HFFc6 (cell line): ENCODE measurements at regions not wholly inside any gene's neighbourhood (a gene's known extent, or its start where the extent isn't known, plus 50 kb on each side); places are given as distances from the start of the nearest gene placed in this dataset.

ENCODE experiments used
- DNase-seq: peaks from one replicate; pipeline ENCODE4 v3.0.0-alpha.2; 2018
- H3K27ac Mint-ChIP-seq: 2 replicates; pipeline ENCODE4 v1.8.0; 2020; ENCODE audit warnings: mild to moderate bottlenecking, mixed read lengths
- H3K27me3 Mint-ChIP-seq: 2 replicates; pipeline ENCODE4 v1.8.0; 2021; ENCODE audit warnings: mild to moderate bottlenecking, moderate library complexity, mixed read lengths; ENCODE audit not compliant: insufficient read depth
- H3K36me3 Mint-ChIP-seq: 2 replicates; pipeline ENCODE4 v1.8.0; 2021; ENCODE audit warnings: low read depth, mixed read lengths
- H3K4me1 Mint-ChIP-seq: 2 replicates; pipeline ENCODE4 v1.8.0; 2020; ENCODE audit warnings: low read depth, mixed read lengths
- H3K4me3 Mint-ChIP-seq: 2 replicates; pipeline ENCODE4 v1.8.0; 2020; ENCODE audit warnings: mild to moderate bottlenecking, moderate library complexity, mixed read lengths
- H3K9me3 Mint-ChIP-seq: 2 replicates; pipeline ENCODE4 v1.8.0; 2020; ENCODE audit warnings: mild to moderate bottlenecking, mixed read lengths
- TF ChIP-seq, protein P1 (sequence below): fragments of 200-600 bp; sonication (generic); IDR thresholded peaks from 2 replicates; pipeline ENCODE4 v1.5.0; 2021; ENCODE audit warnings: antibody characterized with exemption, mild to moderate bottlenecking

GRCh38 chr4:82063017-82063416, 310.8 kb downstream of the HNRNPD start:
- Mint-ChIP-seq H3K27me3 (peaks cover 2% of the 10 kb centered on the region), H3K9me3 (peaks cover 33% of the 10 kb centered on the region)
- TF ChIP-seq, protein P1, sequence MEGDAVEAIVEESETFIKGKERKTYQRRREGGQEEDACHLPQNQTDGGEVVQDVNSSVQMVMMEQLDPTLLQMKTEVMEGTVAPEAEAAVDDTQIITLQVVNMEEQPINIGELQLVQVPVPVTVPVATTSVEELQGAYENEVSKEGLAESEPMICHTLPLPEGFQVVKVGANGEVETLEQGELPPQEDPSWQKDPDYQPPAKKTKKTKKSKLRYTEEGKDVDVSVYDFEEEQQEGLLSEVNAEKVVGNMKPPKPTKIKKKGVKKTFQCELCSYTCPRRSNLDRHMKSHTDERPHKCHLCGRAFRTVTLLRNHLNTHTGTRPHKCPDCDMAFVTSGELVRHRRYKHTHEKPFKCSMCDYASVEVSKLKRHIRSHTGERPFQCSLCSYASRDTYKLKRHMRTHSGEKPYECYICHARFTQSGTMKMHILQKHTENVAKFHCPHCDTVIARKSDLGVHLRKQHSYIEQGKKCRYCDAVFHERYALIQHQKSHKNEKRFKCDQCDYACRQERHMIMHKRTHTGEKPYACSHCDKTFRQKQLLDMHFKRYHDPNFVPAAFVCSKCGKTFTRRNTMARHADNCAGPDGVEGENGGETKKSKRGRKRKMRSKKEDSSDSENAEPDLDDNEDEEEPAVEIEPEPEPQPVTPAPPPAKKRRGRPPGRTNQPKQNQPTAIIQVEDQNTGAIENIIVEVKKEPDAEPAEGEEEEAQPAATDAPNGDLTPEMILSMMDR, result no peak

DNA sequence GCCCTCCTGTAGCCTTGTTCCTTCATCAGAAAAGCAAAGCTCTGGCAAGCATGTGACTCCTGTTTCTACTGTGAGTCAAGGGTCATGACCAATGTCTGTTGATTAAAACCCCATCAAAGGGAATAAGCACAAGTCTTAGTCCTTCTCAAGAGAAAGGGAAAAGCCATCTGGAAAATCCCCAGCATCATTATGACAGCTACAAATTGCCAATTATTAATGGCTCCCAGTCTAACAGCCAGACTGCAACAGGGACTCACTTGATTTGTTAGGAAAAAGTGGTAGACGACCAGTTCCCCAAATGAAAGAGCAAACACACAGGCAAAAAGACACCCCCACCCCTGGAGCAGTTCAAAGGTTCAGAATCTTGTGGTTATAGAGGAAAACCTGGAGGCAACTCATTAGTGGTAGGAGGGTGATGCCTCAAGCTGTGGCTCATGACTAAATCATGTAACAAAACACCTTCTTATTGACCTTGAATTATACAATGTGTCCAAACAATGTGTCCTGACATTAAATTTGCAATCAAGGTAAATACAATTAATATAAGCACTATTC, 315.7 kb downstream of the HNRNPD start:
- no peaks in the 10 kb centered on the region; the same call in 1 of the 2 replicates for H3K27me3 Mint-ChIP-seq
- TF ChIP-seq, protein P1, result no peak
- H3K36me3 Mint-ChIP-seq, result no peaks in the 10 kb centered on the region
- no peak overlapping the region for H3K27ac Mint-ChIP-seq
- DNase-seq, result no peak
- peaks cover 26% of the 10 kb centered on the region for H3K9me3 Mint-ChIP-seq
- H3K4me1 Mint-ChIP-seq, result no peaks in the 10 kb centered on the region
- no peak overlapping the region for H3K4me3 Mint-ChIP-seq

More at GRCh38 chr4:82063017-82063416, 310.8 kb downstream of the HNRNPD start:
- Mint-ChIP-seq H3K4me3 (no peak overlapping the region), H3K36me3 (no peaks in the 10 kb centered on the region), H3K27ac (no peak overlapping the region), H3K4me1 (no peaks in the 10 kb centered on the region)
- no peak for DNase-seq

GRCh38 chr4:82055156-82055555, 318.6 kb downstream of the HNRNPD start:
- DNase-seq, result no peak
- Mint-ChIP-seq H3K4me3 (no peak overlapping the region), H3K9me3 (peaks cover 42% of the 10 kb centered on the region), H3K36me3 (no peaks in the 10 kb centered on the region), H3K4me1 (no peaks in the 10 kb centered on the region), H3K27ac (no peak overlapping the region), H3K27me3 (no peaks in the 10 kb centered on the region; the same call in 1 of the 2 replicates)
- TF ChIP-seq, protein P1, result no peak

GRCh38 chr4:82053396-82053795, 320.4 kb downstream of the HNRNPD start:
- TF ChIP-seq, protein P1, result no peak
- Mint-ChIP-seq H3K27ac (no peak overlapping the region), H3K36me3 (no peaks in the 10 kb centered on the region), H3K27me3 (no peaks in the 10 kb centered on the region), H3K4me3 (no peak overlapping the region), H3K4me1 (no peaks in the 10 kb centered on the region), H3K9me3 (peaks cover 44% of the 10 kb centered on the region)
- no peak for DNase-seq

- H3K27ac Mint-ChIP-seq, result no peak overlapping the region
- no peaks in the 10 kb centered on the region for H3K4me1 Mint-ChIP-seq
- TF ChIP-seq, protein P1, result no peak
- peaks cover 43% of the 10 kb centered on the region for H3K9me3 Mint-ChIP-seq
- H3K36me3 Mint-ChIP-seq, result no peaks in the 10 kb centered on the region
- no peak overlapping the region for H3K4me3 Mint-ChIP-seq
- no peak for DNase-seq
- no peaks in the 10 kb centered on the region; the same call in 1 of the 2 replicates for H3K27me3 Mint-ChIP-seq
Observed at GRCh38 chr4:82050796-82051195, 323.0 kb downstream of the HNRNPD start.
